ENCODE measurements at regions not wholly inside any gene's neighbourhood (a gene's known extent, or its start where the extent isn't known, plus 50 kb on each side); places are given as distances from the start of the nearest gene placed in this dataset.

DNA sequence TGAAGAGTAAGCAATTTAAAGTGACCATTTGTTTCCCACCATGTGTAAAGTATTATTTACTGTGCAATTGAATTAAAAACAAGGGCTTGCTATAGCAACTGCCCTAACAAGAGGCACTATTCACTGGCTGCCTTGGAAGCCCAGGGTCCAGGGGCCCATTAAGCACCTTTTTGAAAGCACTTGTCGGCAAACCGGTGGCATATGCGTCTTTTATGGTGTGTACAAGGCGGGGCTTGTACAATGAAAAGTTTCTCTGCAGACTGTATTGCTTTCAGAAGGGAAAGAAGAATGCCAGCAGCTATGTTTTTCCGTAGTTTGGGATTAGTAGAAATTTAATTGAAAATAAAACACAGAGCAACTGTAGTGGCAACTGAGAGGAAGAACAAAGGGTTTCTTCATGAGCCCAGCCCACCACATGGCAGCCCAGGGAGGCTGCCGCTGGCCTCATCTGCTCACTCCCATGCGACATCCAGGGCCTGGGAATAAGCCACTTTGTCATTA is 279.5 kb upstream of the PARD3B start:
- Histone ChIP-seq H2BK12ac (ENCODE audit: insufficient read length, low read depth, low read length) (no peak overlapping the region), H2BK120ac (ENCODE audit: low read depth, low read length, poor library complexity, severe bottlenecking) (no peak overlapping the region), H2BK5ac (ENCODE audit: insufficient read length, low read length) (no peak overlapping the region), H3K79me2 (ENCODE audit: insufficient read depth, low read length) (no peaks in the 10 kb centered on the region), H2AFZ (ENCODE audit: low read length) (no peak overlapping the region), H2BK20ac (ENCODE audit: low read depth, low read length, poor library complexity, severe bottlenecking) (no peak overlapping the region), H4K20me1 (ENCODE audit: control insufficient read depth, insufficient read depth, insufficient read length) (no peaks in the 10 kb centered on the region), H4K8ac (replicated peaks; ENCODE audit: insufficient read length, low read depth, low read length) (no peak overlapping the region), H3K56ac (ENCODE audit: insufficient read length, low read depth, low read length) (no peak overlapping the region), H3K23ac (ENCODE audit: insufficient read length, low read depth, low read length) (no peak overlapping the region), H3K23me2 (ENCODE audit: insufficient read length, low read depth, low read length, poor library complexity, severe bottlenecking) (no peaks in the 10 kb centered on the region), H3K9ac (ENCODE audit: extremely low read depth, insufficient read length, low read length) (no peak overlapping the region), H2BK15ac (ENCODE audit: low read depth, low read length) (no peak overlapping the region), H3K4me1 (ENCODE audit: insufficient read depth, low read length) (peaks cover 6% of the 10 kb centered on the region; the same call in 1 of the 2 replicates), H3K4me2 (ENCODE audit: insufficient read depth, insufficient read length, low read length) (no peak overlapping the region), H3K4ac (ENCODE audit: low read depth, low read length) (no peak overlapping the region), H2AK5ac (ENCODE audit: insufficient read length, low read length) (no peak overlapping the region), H3T11ph (ENCODE audit: low read length) (no peak overlapping the region), H3K14ac (ENCODE audit: insufficient read depth, low read length) (no peak overlapping the region), H3K18ac (ENCODE audit: insufficient read length, low read depth, low read length) (no peak overlapping the region), H4K5ac (ENCODE audit: insufficient read length, low read depth, low read length) (no peak overlapping the region), H3K27me3 (ENCODE audit: insufficient read depth, low read length) (no peaks in the 10 kb centered on the region), H3K27ac (ENCODE audit: insufficient read length, low read depth, low read length) (no peak overlapping the region), H4K91ac (ENCODE audit: insufficient read length, low read depth, low read length) (no peak overlapping the region), H3K79me1 (ENCODE audit: insufficient read depth, low read depth, low read length, poor library complexity, severe bottlenecking) (no peaks in the 10 kb centered on the region), H3K9me3 (ENCODE audit: control insufficient read depth, low read depth, low read length) (peaks cover 9% of the 10 kb centered on the region)
- peaks cover 6 to 15% (median 13%) of the 10 kb centered on the region in 3 experiments; a peak in 6 of 7 replicates for H3K36me3 Mint-ChIP-seq (ENCODE audit: insufficient read depth in 1 of 3, low read depth in 3 of 3)
- WGBS (ENCODE audit: extremely low coverage, insufficient read length, low lambda C conversion rate) = no CpG with 5 or more reads among the region's 7 CpGs
- H3K27me3 Mint-ChIP-seq (ENCODE audit: low read depth) = peaks cover 6% of the 10 kb centered on the region
- H3K4me1 Mint-ChIP-seq = peaks cover 36 to 38% of the 10 kb centered on the region in 2 experiments
- no peak overlapping the region for H3K4me3 Mint-ChIP-seq
- peaks cover 5 to 13% of the 10 kb centered on the region in 2 experiments for H3K9me3 Mint-ChIP-seq
- H3K27ac Mint-ChIP-seq = no peak overlapping the region
- DNase-seq = no peak
- TF ChIP-seq, protein P1, sequence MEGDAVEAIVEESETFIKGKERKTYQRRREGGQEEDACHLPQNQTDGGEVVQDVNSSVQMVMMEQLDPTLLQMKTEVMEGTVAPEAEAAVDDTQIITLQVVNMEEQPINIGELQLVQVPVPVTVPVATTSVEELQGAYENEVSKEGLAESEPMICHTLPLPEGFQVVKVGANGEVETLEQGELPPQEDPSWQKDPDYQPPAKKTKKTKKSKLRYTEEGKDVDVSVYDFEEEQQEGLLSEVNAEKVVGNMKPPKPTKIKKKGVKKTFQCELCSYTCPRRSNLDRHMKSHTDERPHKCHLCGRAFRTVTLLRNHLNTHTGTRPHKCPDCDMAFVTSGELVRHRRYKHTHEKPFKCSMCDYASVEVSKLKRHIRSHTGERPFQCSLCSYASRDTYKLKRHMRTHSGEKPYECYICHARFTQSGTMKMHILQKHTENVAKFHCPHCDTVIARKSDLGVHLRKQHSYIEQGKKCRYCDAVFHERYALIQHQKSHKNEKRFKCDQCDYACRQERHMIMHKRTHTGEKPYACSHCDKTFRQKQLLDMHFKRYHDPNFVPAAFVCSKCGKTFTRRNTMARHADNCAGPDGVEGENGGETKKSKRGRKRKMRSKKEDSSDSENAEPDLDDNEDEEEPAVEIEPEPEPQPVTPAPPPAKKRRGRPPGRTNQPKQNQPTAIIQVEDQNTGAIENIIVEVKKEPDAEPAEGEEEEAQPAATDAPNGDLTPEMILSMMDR (conservative IDR thresholded peaks at IDR 0.05) = no peak

Measured in H9 (cell line).